Chondrocyte (in vitro differentiated cells): ENCODE measurements at regions not wholly inside any gene's neighbourhood (a gene's known extent, or its start where the extent isn't known, plus 50 kb on each side); places are given as distances from the start of the nearest gene placed in this dataset.

Source experiments
- DNase-seq: peaks from one replicate; pipeline ENCODE4 v3.0.0; 2021; ENCODE audit warnings: mixed read lengths, low spot score
- H3K27ac Mint-ChIP-seq: one replicate; pipeline ENCODE4 v1.8.0; 2021; ENCODE audit warnings: mild to moderate bottlenecking, moderate library complexity, mixed read lengths; ENCODE audit not compliant: unreplicated experiment
- H3K27me3 Mint-ChIP-seq: 2 replicates; pipeline ENCODE4 v1.8.0; 2021; ENCODE audit warnings: low read depth, mixed read lengths
- H3K36me3 Mint-ChIP-seq: 2 replicates; pipeline ENCODE4 v1.8.0; 2021; ENCODE audit warnings: low read depth, mixed read lengths
- H3K4me1 Mint-ChIP-seq: 2 replicates; pipeline ENCODE4 v1.8.0; 2021; ENCODE audit warnings: low read depth, mild to moderate bottlenecking, mixed read lengths
- H3K4me3 Mint-ChIP-seq: one replicate; pipeline ENCODE4 v1.8.0; 2021; ENCODE audit warnings: mild to moderate bottlenecking, moderate library complexity, mixed read lengths; ENCODE audit not compliant: unreplicated experiment
- H3K9me3 Mint-ChIP-seq: 2 replicates; pipeline ENCODE4 v1.8.0; 2021; ENCODE audit warnings: low read depth, mixed read lengths
- TF ChIP-seq, protein P1 (sequence below): fragments of 200-600 bp; sonication (generic); IDR thresholded peaks from 2 replicates; pipeline ENCODE4 v1.5.0; 2021; ENCODE audit warnings: antibody characterized with exemption, mild to moderate bottlenecking, moderate library complexity

DNA sequence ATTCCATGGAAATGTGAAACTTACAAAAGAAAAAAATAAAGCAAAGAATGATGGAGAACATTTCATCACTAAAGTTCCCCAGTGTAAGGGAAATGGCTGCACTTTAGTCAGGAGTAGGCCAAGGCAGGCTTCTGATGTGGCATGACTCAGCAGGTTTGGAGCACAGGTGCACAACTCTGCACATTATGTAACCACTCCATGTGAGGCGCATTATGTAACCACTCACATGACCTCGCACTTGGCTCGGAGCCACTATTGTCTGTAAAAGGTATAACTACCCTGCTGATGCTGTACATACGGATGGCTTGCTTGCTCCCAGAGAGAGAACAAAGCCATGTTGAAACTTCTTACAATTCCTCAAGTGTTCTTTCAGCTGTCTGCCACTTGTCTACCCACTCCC lies 727.6 kb downstream of the TRAM1L1 start:
- Mint-ChIP-seq H3K4me1 (peaks cover 10% of the 10 kb centered on the region), H3K27ac (no peak overlapping the region), H3K36me3 (no peaks in the 10 kb centered on the region), H3K9me3 (no peaks in the 10 kb centered on the region), H3K27me3 (no peaks in the 10 kb centered on the region), H3K4me3 (no peak overlapping the region)
- peak; percentile 36 for DNase-seq
- TF ChIP-seq, protein P1, sequence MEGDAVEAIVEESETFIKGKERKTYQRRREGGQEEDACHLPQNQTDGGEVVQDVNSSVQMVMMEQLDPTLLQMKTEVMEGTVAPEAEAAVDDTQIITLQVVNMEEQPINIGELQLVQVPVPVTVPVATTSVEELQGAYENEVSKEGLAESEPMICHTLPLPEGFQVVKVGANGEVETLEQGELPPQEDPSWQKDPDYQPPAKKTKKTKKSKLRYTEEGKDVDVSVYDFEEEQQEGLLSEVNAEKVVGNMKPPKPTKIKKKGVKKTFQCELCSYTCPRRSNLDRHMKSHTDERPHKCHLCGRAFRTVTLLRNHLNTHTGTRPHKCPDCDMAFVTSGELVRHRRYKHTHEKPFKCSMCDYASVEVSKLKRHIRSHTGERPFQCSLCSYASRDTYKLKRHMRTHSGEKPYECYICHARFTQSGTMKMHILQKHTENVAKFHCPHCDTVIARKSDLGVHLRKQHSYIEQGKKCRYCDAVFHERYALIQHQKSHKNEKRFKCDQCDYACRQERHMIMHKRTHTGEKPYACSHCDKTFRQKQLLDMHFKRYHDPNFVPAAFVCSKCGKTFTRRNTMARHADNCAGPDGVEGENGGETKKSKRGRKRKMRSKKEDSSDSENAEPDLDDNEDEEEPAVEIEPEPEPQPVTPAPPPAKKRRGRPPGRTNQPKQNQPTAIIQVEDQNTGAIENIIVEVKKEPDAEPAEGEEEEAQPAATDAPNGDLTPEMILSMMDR: no peak

DNA sequence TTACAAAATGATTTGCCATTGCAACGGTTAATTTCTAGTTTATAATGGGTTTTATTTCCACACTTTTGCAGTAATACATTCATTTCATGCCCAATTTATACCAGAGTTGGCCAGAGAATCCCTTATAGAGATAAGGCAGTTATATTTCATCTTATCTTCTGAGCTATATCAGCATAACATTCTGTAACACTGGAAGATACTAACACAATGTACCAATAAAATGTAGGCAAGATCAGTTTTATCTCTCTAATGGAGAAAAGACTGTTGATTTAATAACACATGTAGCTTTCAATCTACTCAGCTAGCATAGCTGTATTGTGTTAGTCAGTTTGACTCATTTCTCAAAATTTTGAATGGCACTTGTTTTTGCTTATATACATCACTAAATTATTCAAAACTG lies 738.6 kb downstream of the TRAM1L1 start:
- H3K4me1 Mint-ChIP-seq: peaks cover 5% of the 10 kb centered on the region
- no peak for DNase-seq
- no peaks in the 10 kb centered on the region for H3K9me3 Mint-ChIP-seq
- H3K4me3 Mint-ChIP-seq: no peak overlapping the region
- no peaks in the 10 kb centered on the region for H3K36me3 Mint-ChIP-seq
- TF ChIP-seq, protein P1: no peak
- H3K27ac Mint-ChIP-seq: no peak overlapping the region
- no peaks in the 10 kb centered on the region for H3K27me3 Mint-ChIP-seq

DNA sequence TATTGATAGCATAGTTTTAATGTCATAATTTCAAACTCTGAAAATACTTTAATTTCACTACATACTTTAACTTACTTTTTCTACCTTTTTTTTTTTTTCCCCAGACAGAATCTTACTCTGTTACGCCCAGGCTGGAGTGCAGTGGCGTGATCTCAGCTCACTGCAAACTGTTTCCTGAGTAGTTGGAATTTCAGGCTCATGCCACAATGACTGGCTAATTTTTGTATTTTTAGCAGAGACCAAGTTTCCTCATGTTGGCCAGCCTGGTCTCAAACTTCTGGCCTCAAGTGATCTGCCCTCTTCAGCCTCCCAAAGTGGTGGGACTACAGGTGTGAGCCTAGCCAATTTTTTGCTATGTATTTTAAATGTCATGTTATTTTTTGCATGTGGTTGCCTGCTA lies 741.6 kb downstream of the TRAM1L1 start:
- H3K27me3 Mint-ChIP-seq: no peaks in the 10 kb centered on the region
- H3K27ac Mint-ChIP-seq: peak overlapping the region; percentile 57
- TF ChIP-seq, protein P1: no peak
- H3K4me3 Mint-ChIP-seq: no peak overlapping the region
- H3K4me1 Mint-ChIP-seq: peaks cover 9% of the 10 kb centered on the region
- peak; percentile 12 for DNase-seq
- H3K36me3 Mint-ChIP-seq: no peaks in the 10 kb centered on the region
- H3K9me3 Mint-ChIP-seq: no peaks in the 10 kb centered on the region

DNA sequence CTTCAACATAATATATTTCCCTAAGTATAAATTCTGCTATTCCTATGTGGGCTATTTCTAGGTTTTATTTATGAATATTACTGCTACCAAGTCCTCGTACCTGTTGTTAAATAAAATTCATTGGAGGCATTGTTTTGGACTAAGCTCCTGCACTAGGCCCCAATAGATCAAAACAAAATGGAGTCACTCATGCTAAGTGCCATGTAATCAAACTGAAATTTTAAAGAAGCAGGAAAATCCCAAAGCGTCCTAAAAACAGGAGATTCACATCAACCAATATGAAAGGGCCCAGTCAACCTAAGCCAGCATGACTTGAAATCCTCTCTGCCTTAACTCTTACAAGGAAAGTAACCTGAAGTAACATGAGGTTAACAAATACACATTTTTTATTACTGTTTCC lies 743.2 kb downstream of the TRAM1L1 start:
- Mint-ChIP-seq H3K4me1 (peaks cover 9% of the 10 kb centered on the region), H3K9me3 (no peaks in the 10 kb centered on the region), H3K36me3 (no peaks in the 10 kb centered on the region), H3K4me3 (no peak overlapping the region), H3K27me3 (no peaks in the 10 kb centered on the region), H3K27ac (no peak overlapping the region)
- TF ChIP-seq, protein P1: no peak
- DNase-seq: no peak

DNA sequence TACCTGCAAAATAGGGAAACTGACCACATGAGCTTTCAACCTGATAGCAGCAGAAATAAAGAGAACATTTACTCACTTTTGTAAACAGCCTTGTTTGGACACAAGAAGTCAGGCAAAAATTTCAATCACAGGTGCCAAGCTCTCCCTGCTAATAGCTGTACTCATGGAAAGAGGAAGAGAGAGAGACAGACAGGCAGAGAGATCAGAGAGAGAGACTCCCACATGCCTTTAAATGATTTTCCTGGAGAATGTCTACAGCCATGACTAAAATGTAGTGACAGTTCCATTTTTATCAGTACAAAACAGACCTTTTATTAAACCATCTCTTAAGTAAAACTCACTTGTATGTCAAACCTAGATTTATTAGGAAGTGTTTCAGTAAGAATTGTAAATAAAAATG lies 752.9 kb downstream of the TRAM1L1 start:
- H3K27ac Mint-ChIP-seq: no peak overlapping the region
- no peaks in the 10 kb centered on the region for H3K4me1 Mint-ChIP-seq
- TF ChIP-seq, protein P1: no peak
- DNase-seq: no peak
- no peaks in the 10 kb centered on the region for H3K36me3 Mint-ChIP-seq
- no peaks in the 10 kb centered on the region for H3K9me3 Mint-ChIP-seq
- no peaks in the 10 kb centered on the region for H3K27me3 Mint-ChIP-seq
- H3K4me3 Mint-ChIP-seq: no peak overlapping the region
